ENCODE measurements at regions not wholly inside any gene's neighbourhood (a gene's known extent, or its start where the extent isn't known, plus 50 kb on each side); places are given as distances from the start of the nearest gene placed in this dataset.

- intact Hi-C loops (cut with DNase I): no loop called here
- DNase-seq (ENCODE audit: low spot score): no peak
Observed at GRCh38 chr1:98104289-98104688, 183.5 kb upstream of the DPYD start.

- no peak for DNase-seq (ENCODE audit: low spot score)
- intact Hi-C loops (cut with DNase I): no loop called here
Observed at GRCh38 chr1:98103617-98104285, 182.9 kb upstream of the DPYD start.

GRCh38 chr1:98102345-98103030, 181.7 kb upstream of the DPYD start:
- intact Hi-C loops (cut with DNase I): no loop called here
- DNase-seq (ENCODE audit: low spot score): no peak

GRCh38 chr1:98101364-98101763, 180.5 kb upstream of the DPYD start:
- no peak for DNase-seq (ENCODE audit: low spot score)
- intact Hi-C loops (cut with DNase I): no loop called here

GRCh38 chr1:98099501-98099900, 178.7 kb upstream of the DPYD start:
- intact Hi-C loops (cut with DNase I): no loop called here
- DNase-seq (ENCODE audit: low spot score): no peak

GRCh38 chr1:98098473-98098872, 177.6 kb upstream of the DPYD start:
- intact Hi-C loops (cut with DNase I): no loop called here
- no peak for DNase-seq (ENCODE audit: low spot score)

GRCh38 chr1:98090351-98090750, 169.5 kb upstream of the DPYD start:
- no peak for DNase-seq (ENCODE audit: low spot score)
- intact Hi-C loops (cut with DNase I): no loop called here

GRCh38 chr1:98088381-98088780, 167.5 kb upstream of the DPYD start:
- intact Hi-C loops (cut with DNase I): no loop called here
- DNase-seq (ENCODE audit: low spot score): no peak

GRCh38 chr1:98086796-98087441, 166.1 kb upstream of the DPYD start:
- DNase-seq (ENCODE audit: low spot score): no peak
- intact Hi-C loops (cut with DNase I): no loop called here

- intact Hi-C loops (cut with DNase I): no loop called here
Observed at GRCh38 chr1:98086156-98086555, 165.3 kb upstream of the DPYD start.

GRCh38 chr1:98084188-98084587, 163.4 kb upstream of the DPYD start:
- DNase-seq (ENCODE audit: low spot score): no peak
- intact Hi-C loops (cut with DNase I): no loop called here

More at GRCh38 chr1:98086156-98086555, 165.3 kb upstream of the DPYD start:
- DNase-seq (ENCODE audit: low spot score): no peak

- intact Hi-C loops (cut with DNase I): no loop called here
- DNase-seq (ENCODE audit: low spot score): no peak
Observed at GRCh38 chr1:98081944-98082343, 161.1 kb upstream of the DPYD start.

GRCh38 chr1:98078596-98078995, 157.8 kb upstream of the DPYD start:
- DNase-seq (ENCODE audit: low spot score): no peak

GRCh38 chr1:98077691-98078090, 156.9 kb upstream of the DPYD start:
- intact Hi-C loops (cut with DNase I): no loop called here
- no peak for DNase-seq (ENCODE audit: low spot score)

More at GRCh38 chr1:98078596-98078995, 157.8 kb upstream of the DPYD start:
- intact Hi-C loops (cut with DNase I): no loop called here

- intact Hi-C loops (cut with DNase I): no loop called here
- no peak for DNase-seq (ENCODE audit: low spot score)
Observed at GRCh38 chr1:98075626-98076025, 154.8 kb upstream of the DPYD start.

- no peak for DNase-seq (ENCODE audit: low spot score)
- intact Hi-C loops (cut with DNase I): no loop called here
Observed at GRCh38 chr1:98073823-98074222, 153.0 kb upstream of the DPYD start.

- DNase-seq (ENCODE audit: low spot score): no peak
- intact Hi-C loops (cut with DNase I): no loop called here
Observed at GRCh38 chr1:98073106-98073505, 152.3 kb upstream of the DPYD start.

GRCh38 chr1:98072047-98072446, 151.2 kb upstream of the DPYD start:
- no peak for DNase-seq (ENCODE audit: low spot score)
- intact Hi-C loops (cut with DNase I): no loop called here

GRCh38 chr1:98068016-98068415, 147.2 kb upstream of the DPYD start:
- DNase-seq (ENCODE audit: low spot score): no peak
- intact Hi-C loops (cut with DNase I): no loop called here

- intact Hi-C loops (cut with DNase I): no loop called here
- no peak for DNase-seq (ENCODE audit: low spot score)
Observed at GRCh38 chr1:98066911-98067310, 146.1 kb upstream of the DPYD start.

- no peak for DNase-seq (ENCODE audit: low spot score)
- intact Hi-C loops (cut with DNase I): loop anchor here (5.0 to 10.0 kb wide), 2 partner anchors 395 to 1092 kb away; no protein-coding TSS in a partner anchor
Observed at GRCh38 chr1:98059620-98060019, 138.8 kb upstream of the DPYD start.

All from cardiac septum (tissue), 1 donor.